Activated naive CD4-positive, alpha-beta T cell treated with anti-CD3 and anti-CD28 coated beads, Interleukin-2, amount 10 ng/mL, durations not matched to agents 7 days and 5 days (primary cell): ENCODE measurements at regions not wholly inside any gene's neighbourhood (a gene's known extent, or its start where the extent isn't known, plus 50 kb on each side); places are given as distances from the start of the nearest gene placed in this dataset.

Experiments used
- CTCF ChIA-PET: fragments of 350-600 bp; sonication (Branson Sonifier 250); formaldehyde crosslinking; loops from one replicate; lab custom pipeline; 2021; ENCODE audit warnings: antibody characterized with exemption; lab: Charles Lee
- DNase-seq: peaks from one replicate; pipeline ENCODE4 v3.0.0-alpha.2; 2020
- H3K27ac Mint-ChIP-seq: one replicate; pipeline ENCODE4 v1.8.0; 2021; ENCODE audit warnings: mild to moderate bottlenecking, moderate library complexity, mixed read lengths
- H3K27me3 Mint-ChIP-seq: one replicate; pipeline ENCODE4 v1.8.0; 2021; ENCODE audit warnings: mild to moderate bottlenecking, mixed read lengths
- H3K36me3 Mint-ChIP-seq: one replicate; pipeline ENCODE4 v1.8.0; 2021; ENCODE audit warnings: mixed read lengths
- H3K4me1 Mint-ChIP-seq: one replicate; pipeline ENCODE4 v1.8.0; 2021; ENCODE audit warnings: mixed read lengths
- H3K4me3 Mint-ChIP-seq: one replicate; pipeline ENCODE4 v1.8.0; 2021; ENCODE audit warnings: mild to moderate bottlenecking, moderate library complexity, mixed read lengths
- H3K9me3 Mint-ChIP-seq: one replicate; pipeline ENCODE4 v1.8.0; 2021; ENCODE audit warnings: mixed read lengths

DNA sequence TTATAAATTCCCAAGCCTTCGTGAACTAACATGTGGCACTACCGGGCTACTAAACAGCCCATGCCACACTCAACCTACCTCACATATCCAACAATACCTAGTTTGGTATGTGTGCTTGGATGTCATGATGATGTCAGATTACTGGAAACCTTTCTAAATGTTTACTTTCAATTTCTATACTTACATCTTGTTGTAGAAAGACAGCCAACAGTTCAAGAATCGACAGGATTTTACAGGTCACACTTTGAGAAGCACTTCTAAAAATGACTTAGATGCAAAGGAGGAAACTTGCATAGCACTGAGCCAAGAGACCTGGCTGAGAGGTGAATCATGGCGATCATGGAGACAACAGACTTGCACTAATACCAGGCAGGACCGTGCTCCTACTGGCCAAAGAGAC lies 209.9 kb downstream of the COL4A1 start:
- Mint-ChIP-seq H3K27me3 (peaks cover 2% of the 10 kb centered on the region), H3K4me1 (no peaks in the 10 kb centered on the region), H3K9me3 (peaks cover 7% of the 10 kb centered on the region), H3K4me3 (no peak overlapping the region), H3K27ac (no peak overlapping the region), H3K36me3 (no peaks in the 10 kb centered on the region)
- CTCF ChIA-PET, result no interaction called here
- DNase-seq, result no peak

DNA sequence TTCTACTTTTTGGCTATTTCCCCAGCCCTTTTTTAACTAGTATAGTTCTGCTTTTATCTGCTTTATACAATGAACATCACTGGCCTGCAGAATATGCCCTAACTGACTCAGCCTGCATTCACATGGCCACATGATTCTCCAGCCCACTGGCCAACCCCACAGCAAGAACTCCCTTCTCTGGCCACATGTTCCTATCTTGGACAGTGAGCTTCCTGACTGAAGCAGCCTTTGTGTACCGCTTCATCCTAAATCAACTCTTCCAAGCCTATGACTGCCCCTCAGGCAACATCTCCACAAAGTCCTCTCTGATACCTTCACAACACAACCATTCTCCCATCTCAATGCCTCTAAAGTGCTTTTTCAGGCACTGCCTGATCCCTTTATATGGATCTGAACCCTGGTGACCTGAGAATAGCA lies 214.1 kb downstream of the COL4A1 start:
- no peaks in the 10 kb centered on the region for H3K36me3 Mint-ChIP-seq
- H3K27me3 Mint-ChIP-seq, result peaks cover 8% of the 10 kb centered on the region
- no peaks in the 10 kb centered on the region for H3K4me1 Mint-ChIP-seq
- no peaks in the 10 kb centered on the region for H3K9me3 Mint-ChIP-seq
- H3K4me3 Mint-ChIP-seq, result no peak overlapping the region
- no peak for DNase-seq
- H3K27ac Mint-ChIP-seq, result no peak overlapping the region
- CTCF ChIA-PET, result no interaction called here

DNA sequence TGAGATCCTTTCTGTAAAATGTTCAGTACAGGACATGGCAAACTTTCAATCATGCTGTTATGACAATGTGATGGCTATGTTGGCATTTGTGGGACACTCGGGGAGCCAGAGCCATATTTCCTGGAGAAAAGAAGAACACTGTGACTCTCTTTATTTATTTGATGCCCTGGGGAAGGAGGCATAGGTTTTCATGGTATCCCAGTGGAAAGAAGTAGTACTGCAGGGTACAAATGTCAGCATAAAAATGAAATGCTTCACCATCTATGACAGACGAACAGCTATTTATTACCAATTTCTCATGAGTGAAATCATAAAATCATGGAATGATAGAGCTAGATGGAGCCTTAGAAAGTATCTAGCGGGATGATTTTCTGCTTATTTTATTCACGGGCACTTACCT lies 217.1 kb downstream of the COL4A1 start:
- Mint-ChIP-seq H3K27ac (no peak overlapping the region), H3K4me1 (no peaks in the 10 kb centered on the region), H3K4me3 (no peak overlapping the region), H3K27me3 (peaks cover 8% of the 10 kb centered on the region), H3K9me3 (no peaks in the 10 kb centered on the region), H3K36me3 (no peaks in the 10 kb centered on the region)
- CTCF ChIA-PET, result no interaction called here
- DNase-seq, result no peak

DNA sequence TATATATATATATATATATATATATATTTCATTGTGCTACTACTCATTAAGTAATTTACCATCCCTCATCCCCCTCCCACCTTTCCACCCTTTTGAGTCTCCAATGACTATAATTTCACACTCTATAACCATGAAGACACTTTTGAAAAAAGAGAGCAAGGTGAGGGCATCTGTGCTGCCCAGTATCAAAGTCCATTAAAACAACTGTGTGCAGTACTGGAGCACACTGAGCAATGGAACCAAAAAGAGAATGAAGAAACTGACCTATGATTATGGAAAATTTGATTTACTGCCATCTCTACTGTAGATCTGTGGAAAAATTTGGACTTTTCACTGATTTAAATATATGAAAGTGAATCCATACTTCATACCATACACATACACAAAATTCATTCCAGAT lies 217.9 kb downstream of the COL4A1 start:
- Mint-ChIP-seq H3K9me3 (no peaks in the 10 kb centered on the region), H3K4me1 (no peaks in the 10 kb centered on the region), H3K4me3 (no peak overlapping the region), H3K27me3 (peaks cover 8% of the 10 kb centered on the region), H3K36me3 (no peaks in the 10 kb centered on the region), H3K27ac (no peak overlapping the region)
- DNase-seq, result no peak
- CTCF ChIA-PET, result no interaction called here

DNA sequence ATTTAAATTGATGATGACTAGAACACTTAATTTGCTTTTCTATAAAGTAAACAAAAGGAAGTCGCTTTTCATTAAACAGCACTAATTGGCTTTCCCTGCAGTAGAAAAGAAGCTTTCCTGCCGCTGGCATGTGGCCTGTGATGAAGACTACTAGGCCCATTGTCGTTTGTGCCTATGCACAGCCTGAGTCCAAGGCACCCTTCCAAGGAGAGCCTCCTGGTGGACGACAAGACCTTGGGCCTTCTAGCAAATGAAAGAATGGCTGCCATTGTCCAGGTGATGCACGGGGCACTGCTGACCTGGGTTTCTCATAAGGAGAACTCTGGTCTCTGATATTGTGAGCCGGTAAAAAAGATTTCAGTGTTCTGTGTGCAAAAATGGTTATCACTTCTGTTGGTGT lies 233.0 kb downstream of the COL4A1 start:
- CTCF ChIA-PET, result no interaction called here
- Mint-ChIP-seq H3K36me3 (no peaks in the 10 kb centered on the region), H3K4me1 (no peaks in the 10 kb centered on the region), H3K4me3 (no peak overlapping the region), H3K9me3 (no peaks in the 10 kb centered on the region), H3K27me3 (no peaks in the 10 kb centered on the region), H3K27ac (no peak overlapping the region)
- no peak for DNase-seq

DNA sequence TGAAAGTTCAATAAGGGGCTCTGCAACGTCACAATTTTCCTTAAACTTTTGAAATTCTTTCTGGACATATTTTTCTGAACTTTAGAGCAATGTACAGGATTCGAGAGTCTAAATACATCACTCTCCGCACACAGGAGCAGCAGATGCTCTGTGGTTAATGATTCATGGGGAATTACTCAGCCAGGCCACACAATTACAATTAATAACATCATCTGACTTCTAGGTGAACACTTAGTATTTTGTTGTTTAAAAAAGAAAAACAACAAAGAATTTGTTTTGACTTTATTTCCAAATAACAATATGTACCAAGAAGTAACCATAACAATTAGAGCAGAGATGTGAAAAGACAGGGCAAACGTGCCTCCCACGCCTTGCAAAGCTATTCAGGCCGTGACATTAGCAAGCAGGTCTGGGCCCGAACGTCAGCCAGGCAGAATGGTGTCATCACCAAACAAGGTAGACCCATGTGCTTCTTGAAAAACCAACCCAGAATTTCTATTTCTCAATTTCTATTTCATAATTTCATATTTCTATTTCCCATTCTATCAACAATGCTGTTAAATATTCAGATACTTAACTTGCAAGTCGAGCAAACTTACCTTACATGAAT lies 236.3 kb downstream of the COL4A1 start:
- H3K36me3 Mint-ChIP-seq, result no peaks in the 10 kb centered on the region
- H3K27ac Mint-ChIP-seq, result no peak overlapping the region
- no peaks in the 10 kb centered on the region for H3K4me1 Mint-ChIP-seq
- no peak overlapping the region for H3K4me3 Mint-ChIP-seq
- no peaks in the 10 kb centered on the region for H3K27me3 Mint-ChIP-seq
- DNase-seq, result no peak
- CTCF ChIA-PET, result no interaction called here
- H3K9me3 Mint-ChIP-seq, result no peaks in the 10 kb centered on the region

DNA sequence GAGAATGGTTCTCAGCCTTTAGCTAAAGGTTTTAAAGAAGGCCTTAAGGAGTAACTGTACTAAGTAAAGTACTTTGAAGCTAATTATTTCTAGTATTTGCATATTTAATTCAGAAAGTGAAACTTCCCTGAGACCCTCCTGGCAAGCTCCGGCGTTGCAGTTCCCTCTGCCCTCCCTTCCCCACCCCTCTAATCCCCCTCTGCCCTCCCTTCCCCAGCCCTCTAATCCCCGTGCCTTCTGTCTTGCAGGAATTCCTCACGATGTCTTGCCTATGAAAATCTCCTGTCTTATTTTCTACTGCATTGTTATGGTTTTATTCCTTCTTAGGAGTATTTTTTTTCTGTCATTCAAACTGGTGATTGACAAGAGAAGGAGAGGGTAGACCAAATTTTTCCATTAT lies 236.9 kb downstream of the COL4A1 start:
- no peaks in the 10 kb centered on the region for H3K9me3 Mint-ChIP-seq
- H3K27ac Mint-ChIP-seq, result no peak overlapping the region
- H3K4me1 Mint-ChIP-seq, result no peaks in the 10 kb centered on the region
- no peaks in the 10 kb centered on the region for H3K27me3 Mint-ChIP-seq
- no peak for DNase-seq
- no peaks in the 10 kb centered on the region for H3K36me3 Mint-ChIP-seq
- CTCF ChIA-PET, result no interaction called here
- no peak overlapping the region for H3K4me3 Mint-ChIP-seq

DNA sequence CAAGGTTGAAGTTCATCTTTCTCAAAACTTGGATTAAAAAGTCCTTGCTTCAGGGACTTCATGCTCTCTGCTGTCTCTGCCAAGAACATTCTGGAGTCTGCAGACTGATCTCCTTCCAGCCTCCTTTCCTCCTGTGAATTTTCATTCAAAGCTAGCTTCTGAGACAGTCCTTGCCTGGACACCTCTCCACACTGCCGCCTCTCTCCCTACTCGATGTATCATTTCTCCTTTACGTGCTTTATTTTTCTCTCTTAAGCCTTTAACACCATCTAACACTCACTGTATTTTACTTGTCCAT lies 238.8 kb downstream of the COL4A1 start:
- CTCF ChIA-PET, result no interaction called here
- DNase-seq, result no peak
- Mint-ChIP-seq H3K36me3 (no peaks in the 10 kb centered on the region), H3K4me3 (no peak overlapping the region), H3K4me1 (no peaks in the 10 kb centered on the region), H3K27me3 (no peaks in the 10 kb centered on the region), H3K9me3 (no peaks in the 10 kb centered on the region), H3K27ac (no peak overlapping the region)

DNA sequence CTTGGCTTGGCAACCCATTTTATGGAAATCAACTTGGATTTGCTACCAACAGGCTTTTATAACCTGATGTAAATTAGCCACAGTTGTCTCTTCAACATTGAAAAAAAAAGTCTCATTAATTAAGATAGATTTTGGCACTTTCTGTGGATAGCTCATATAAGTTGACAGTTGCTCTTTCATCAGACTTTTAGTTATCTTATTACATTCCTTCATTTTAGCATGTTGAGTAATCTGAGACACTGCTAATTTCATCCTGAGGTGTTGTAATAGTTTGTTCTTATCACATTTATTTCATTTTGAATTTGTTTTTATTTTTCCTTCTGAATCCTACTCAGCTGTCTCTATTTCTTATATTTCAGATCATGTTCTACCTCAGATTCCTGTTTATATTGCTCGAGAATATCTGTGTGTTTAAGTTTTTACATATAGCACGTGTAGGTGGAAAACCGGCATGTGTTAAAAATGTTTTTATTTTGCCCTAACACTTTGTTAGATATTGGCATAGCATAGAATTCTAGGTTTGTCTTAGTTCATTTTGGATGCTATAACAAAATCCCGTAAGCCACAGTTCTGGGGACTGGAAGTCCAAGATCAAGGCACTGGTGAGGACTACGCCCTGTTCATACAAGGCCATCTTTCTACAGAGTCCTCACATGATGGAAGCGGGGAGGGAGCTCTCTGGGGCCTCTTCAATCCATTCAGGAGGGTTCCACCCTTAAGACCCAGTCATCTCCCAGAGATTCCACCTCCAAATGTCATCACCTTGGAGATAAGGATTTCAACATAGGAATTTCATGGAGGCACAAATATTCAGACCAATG lies 239.4 kb downstream of the COL4A1 start:
- DNase-seq, result no peak
- Mint-ChIP-seq H3K36me3 (no peaks in the 10 kb centered on the region), H3K4me1 (no peaks in the 10 kb centered on the region), H3K27me3 (no peaks in the 10 kb centered on the region), H3K27ac (no peak overlapping the region), H3K4me3 (no peak overlapping the region), H3K9me3 (no peaks in the 10 kb centered on the region)
- CTCF ChIA-PET, result no interaction called here

DNA sequence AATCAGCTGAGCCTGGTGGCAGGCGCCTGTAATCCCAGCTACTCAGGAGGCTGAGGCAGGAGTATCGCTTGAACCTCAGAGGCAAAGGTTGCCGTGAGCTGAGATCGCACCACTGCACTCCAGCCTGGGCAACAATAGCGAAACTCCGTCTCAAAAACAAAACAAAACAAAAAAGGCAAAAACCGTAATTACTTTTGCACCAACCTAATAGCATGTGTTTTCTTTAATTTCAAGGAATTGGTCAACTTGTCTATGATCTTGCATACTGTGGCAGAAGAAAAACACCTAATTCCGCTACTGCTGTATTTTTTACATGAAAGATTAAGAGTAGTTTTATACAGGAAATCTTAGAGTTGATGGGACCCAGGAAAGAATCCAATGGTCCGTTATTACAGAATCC lies 241.2 kb downstream of the COL4A1 start:
- no peaks in the 10 kb centered on the region for H3K36me3 Mint-ChIP-seq
- no peaks in the 10 kb centered on the region for H3K27me3 Mint-ChIP-seq
- no peaks in the 10 kb centered on the region for H3K9me3 Mint-ChIP-seq
- DNase-seq, result no peak
- CTCF ChIA-PET, result no interaction called here
- no peak overlapping the region for H3K27ac Mint-ChIP-seq
- no peak overlapping the region for H3K4me3 Mint-ChIP-seq
- H3K4me1 Mint-ChIP-seq, result no peaks in the 10 kb centered on the region

DNA sequence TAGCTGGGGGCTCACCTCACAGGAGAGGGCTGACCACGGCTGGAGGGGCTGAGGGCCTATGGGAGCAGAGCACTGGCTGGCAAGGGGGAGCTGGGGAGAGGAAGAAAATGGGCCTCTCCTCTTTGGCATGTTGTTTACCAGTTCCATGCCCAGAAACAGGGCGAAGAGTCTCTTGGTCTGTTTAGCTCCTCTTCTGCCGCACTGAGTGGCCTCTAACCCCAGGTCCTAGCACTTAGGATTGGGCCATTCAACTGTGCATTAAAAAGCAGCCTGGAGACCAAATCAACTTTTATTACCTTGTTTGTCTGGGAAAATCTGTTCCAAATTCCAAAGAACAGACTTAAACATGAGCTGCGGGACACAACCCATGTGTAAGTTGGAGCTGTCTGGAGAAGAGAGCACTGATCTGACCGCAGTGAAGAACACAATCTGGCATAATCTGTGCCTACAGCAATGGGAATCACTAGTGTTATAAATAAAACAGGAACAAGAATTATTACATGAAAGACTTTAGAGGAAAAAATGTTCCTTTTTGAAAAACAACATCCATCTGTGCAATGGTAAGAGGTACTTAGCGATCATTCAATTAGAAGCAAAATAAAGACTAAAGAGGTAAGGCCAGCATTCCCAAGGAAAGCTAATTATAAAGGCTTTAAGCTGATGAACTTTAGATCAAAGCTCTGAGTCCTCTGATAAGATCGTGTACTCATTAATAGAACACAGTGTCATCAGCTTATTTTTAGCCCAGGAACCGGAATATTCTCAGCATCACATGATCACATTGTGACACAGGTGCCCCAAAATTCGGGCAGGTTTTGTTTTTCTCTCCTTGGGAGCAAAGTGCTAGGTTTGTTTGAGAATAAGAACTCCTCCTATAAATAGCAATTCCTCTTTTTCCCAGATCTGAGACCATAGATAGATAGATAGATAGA lies 243.2 kb downstream of the COL4A1 start:
- H3K27me3 Mint-ChIP-seq, result no peaks in the 10 kb centered on the region
- H3K4me1 Mint-ChIP-seq, result no peaks in the 10 kb centered on the region
- H3K9me3 Mint-ChIP-seq, result no peaks in the 10 kb centered on the region
- no peak for DNase-seq
- no peak overlapping the region for H3K27ac Mint-ChIP-seq
- H3K36me3 Mint-ChIP-seq, result no peaks in the 10 kb centered on the region
- no peak overlapping the region for H3K4me3 Mint-ChIP-seq
- CTCF ChIA-PET, result no interaction called here

DNA sequence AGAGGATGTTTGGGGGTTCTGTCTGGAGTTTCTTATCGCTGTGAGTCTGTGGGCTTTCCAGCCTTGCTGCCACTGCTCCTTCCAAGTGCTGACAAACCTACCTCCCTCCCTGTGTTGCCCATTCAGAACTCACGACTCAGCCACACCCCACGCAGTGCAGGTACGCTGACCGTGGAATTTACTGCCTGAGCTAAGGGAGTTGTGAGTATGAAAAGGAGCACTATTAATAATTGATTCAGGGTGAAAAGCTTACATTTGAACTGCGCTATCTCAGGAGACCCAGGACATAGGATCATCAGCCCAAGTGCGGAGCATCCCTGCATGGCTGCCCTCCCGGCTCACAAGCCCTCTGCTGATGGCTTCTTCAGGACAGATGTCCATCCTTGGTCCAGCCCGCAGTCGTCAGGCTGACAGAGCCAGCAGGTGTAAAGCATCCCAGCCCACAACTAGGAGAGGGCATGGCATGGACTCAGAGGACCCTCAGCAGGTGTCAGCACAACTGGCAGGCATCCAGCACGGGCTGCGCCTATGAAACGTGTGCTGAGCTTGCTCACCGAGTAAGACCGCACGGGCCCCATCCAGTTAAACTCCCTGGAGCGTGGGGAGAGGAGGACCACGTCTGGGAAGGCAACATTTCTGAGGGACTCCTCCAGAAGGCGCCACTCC lies 244.0 kb downstream of the COL4A1 start:
- Mint-ChIP-seq H3K4me1 (no peaks in the 10 kb centered on the region), H3K4me3 (no peak overlapping the region), H3K9me3 (no peaks in the 10 kb centered on the region), H3K36me3 (no peaks in the 10 kb centered on the region), H3K27me3 (no peaks in the 10 kb centered on the region), H3K27ac (no peak overlapping the region)
- CTCF ChIA-PET, result no interaction called here
- no peak for DNase-seq

DNA sequence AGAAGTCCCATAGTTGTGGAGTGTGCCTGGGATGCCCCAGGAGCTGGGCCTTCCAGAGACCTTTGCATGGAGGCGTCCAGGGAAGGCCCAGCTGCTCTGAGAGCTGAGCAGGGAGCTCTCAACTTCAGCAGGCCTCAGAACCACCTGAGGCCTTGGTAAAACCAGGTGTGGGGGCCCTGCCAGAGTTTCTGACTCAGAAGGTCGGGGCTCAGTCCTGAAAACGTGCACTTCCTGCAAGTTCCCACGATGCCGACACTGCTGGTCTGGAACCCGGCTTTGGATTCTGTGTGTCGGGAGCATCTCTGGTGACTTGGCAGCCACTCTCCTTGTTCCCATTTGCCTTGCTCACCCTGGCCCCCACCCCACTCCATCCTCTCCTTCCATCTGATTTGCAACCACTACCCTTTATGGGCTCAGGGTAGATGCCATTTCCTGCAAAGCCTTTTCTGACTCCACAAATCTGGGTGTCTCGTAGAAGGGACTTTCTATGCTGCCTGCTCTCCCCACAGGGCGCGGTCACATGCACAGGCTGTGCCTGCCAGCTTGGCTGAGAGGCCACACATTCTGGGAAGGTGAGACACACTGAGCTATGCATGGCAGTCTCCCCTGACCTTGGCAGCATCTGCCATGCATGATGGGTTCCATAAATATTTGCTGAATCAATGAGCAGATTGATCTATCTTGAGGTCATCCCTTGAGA lies 244.7 kb downstream of the COL4A1 start:
- DNase-seq, result no peak
- no peaks in the 10 kb centered on the region for H3K36me3 Mint-ChIP-seq
- H3K4me3 Mint-ChIP-seq, result no peak overlapping the region
- H3K9me3 Mint-ChIP-seq, result no peaks in the 10 kb centered on the region
- no peak overlapping the region for H3K27ac Mint-ChIP-seq
- no peaks in the 10 kb centered on the region for H3K4me1 Mint-ChIP-seq
- CTCF ChIA-PET, result no interaction called here
- H3K27me3 Mint-ChIP-seq, result no peaks in the 10 kb centered on the region

DNA sequence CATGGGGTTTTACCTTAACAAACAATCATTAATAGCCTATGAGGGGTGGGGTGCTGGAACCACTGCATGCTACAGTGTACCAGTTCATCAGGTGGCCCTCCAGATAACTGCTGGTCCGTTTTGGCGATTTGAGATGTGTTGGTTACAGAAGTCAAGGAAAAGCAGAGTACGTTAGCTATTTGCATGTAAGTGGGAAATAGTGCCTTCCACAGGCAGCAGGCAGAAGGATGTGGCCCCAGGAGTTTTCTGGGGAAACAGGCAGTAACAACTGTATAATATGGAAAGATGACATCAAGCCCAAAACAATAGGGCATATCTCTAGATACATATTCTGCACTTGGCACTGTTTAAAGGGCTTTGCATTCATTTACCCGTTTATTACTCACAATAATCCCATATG lies 245.7 kb downstream of the COL4A1 start:
- no peaks in the 10 kb centered on the region for H3K9me3 Mint-ChIP-seq
- no peak overlapping the region for H3K27ac Mint-ChIP-seq
- no peaks in the 10 kb centered on the region for H3K4me1 Mint-ChIP-seq
- CTCF ChIA-PET, result no interaction called here
- H3K4me3 Mint-ChIP-seq, result no peak overlapping the region
- no peak for DNase-seq
- H3K27me3 Mint-ChIP-seq, result no peaks in the 10 kb centered on the region
- no peaks in the 10 kb centered on the region for H3K36me3 Mint-ChIP-seq
